PC-3 (cell line): ENCODE measurements at regions not wholly inside any gene's neighbourhood (a gene's known extent, or its start where the extent isn't known, plus 50 kb on each side); places are given as distances from the start of the nearest gene placed in this dataset.

Experiments
- ATAC-seq: fragments of 200-7000 bp; cut with Tn5 transposase; 2 replicates; pipeline ENCODE4 v1.9.1; 2020; ENCODE audit warnings: mild to moderate bottlenecking, moderate library complexity
- BruUV-seq: library from RNA; stranded (reverse); fragments of 400-500 nt; replicated peaks from 2 replicates; lab custom pipeline; 2021; lab: Mats Ljungman, UMichigan
- CTCF ChIA-PET: fragments of 300-600 bp; sonication (Branson Sonifier 250); formaldehyde crosslinking; loops from one replicate; lab custom pipeline; 2022; ENCODE audit warnings: antibody characterized with exemption; lab: Charles Lee
- POLR2A ChIA-PET: fragments of 300-600 bp; sonication (Branson Sonifier 250); formaldehyde crosslinking; loops from one replicate; lab custom pipeline; 2022; ENCODE audit warnings: antibody characterized with exemption; ENCODE audit not compliant: unreplicated experiment; lab: Charles Lee
- DNase-seq: peaks from one replicate; pipeline ENCODE4 v3.0.0-alpha.2; 2015
- H2AFZ ChIP-seq: fragments of 300-600 bp; sonication (generic); 2 replicates; pipeline ENCODE4 v1.6.0; 2016; ENCODE audit warnings: antibody characterized with exemption, low read length
- H3F3A ChIP-seq: fragments of 300-600 bp; sonication (generic); one replicate; pipeline ENCODE4 v1.6.0; 2017; ENCODE audit warnings: antibody characterized with exemption, low read length, control low read depth, mild to moderate bottlenecking; ENCODE audit not compliant: unreplicated experiment
- H3K27ac ChIP-seq: fragments of 300-600 bp; sonication (generic); 2 replicates; pipeline ENCODE4 v1.5.1; 2016; ENCODE audit warnings: mild to moderate bottlenecking, low read length
- H3K27me3 ChIP-seq: fragments of 300-600 bp; sonication (generic); 2 replicates; pipeline ENCODE4 v1.6.1; 2016; ENCODE audit warnings: low read length, mixed read lengths
- H3K36me3 ChIP-seq: fragments of 300-600 bp; sonication (generic); 2 replicates; pipeline ENCODE4 v1.6.1; 2016; ENCODE audit warnings: low read depth, mixed run types, low read length, mixed read lengths
- H3K4me1 ChIP-seq: fragments of 300-600 bp; sonication (generic); 2 replicates; pipeline ENCODE4 v1.5.1; 2016; ENCODE audit warnings: low read length; ENCODE audit not compliant: insufficient read depth
- H3K4me2 ChIP-seq: fragments of 300-600 bp; sonication (generic); 2 replicates; pipeline ENCODE4 v1.6.0; 2016; ENCODE audit warnings: low read length
- H3K4me3 ChIP-seq: fragments of 300-600 bp; sonication (generic); 2 replicates; pipeline ENCODE4 v1.5.1; 2016; ENCODE audit warnings: mild to moderate bottlenecking, low read length, mixed read lengths
- H3K79me2 ChIP-seq: fragments of 300-600 bp; sonication (generic); 2 replicates; pipeline ENCODE4 v1.6.1; 2017; ENCODE audit warnings: low read length, mixed read lengths
- H3K9ac ChIP-seq: fragments of 300-600 bp; sonication (generic); 2 replicates; pipeline ENCODE4 v1.6.0; 2016; ENCODE audit warnings: mild to moderate bottlenecking, low read length
- H3K9me2 ChIP-seq: fragments of 300-600 bp; sonication (generic); replicated peaks from 2 replicates; pipeline ENCODE4 v1.6.1; 2016; ENCODE audit warnings: mixed run types, low read length, mixed read lengths
- H3K9me3 ChIP-seq: fragments of 300-600 bp; sonication (generic); 2 replicates; pipeline ENCODE4 v1.6.1; 2016; ENCODE audit warnings: low read length, mixed read lengths
- H4K20me1 ChIP-seq: fragments of 300-600 bp; sonication (generic); 2 replicates; pipeline ENCODE4 v1.6.1; 2016; ENCODE audit warnings: low read length, mixed read lengths
- EZH2 ChIP-seq: fragments of 300-600 bp; sonication (generic); IDR thresholded peaks from one replicate; pipeline ENCODE4 v1.6.1; 2017; ENCODE audit warnings: antibody characterized with exemption, mild to moderate bottlenecking, low read length; ENCODE audit not compliant: unreplicated experiment
- EZH2phosphoT487 ChIP-seq: fragments of 300-600 bp; sonication (generic); IDR thresholded peaks from 2 replicates; pipeline ENCODE4 v1.6.1; 2018; ENCODE audit warnings: mild to moderate bottlenecking, antibody characterized with exemption, low read length, borderline replicate concordance
- intact Hi-C: fragments of 100-400 bp; cut with micrococcal nuclease; formaldehyde crosslinking; loops from 2 replicates; pipeline ENCODE4 v1.9.0; 2023
- TF ChIP-seq, protein P1 (sequence below): fragments of 300-600 bp; sonication (generic); conservative IDR thresholded peaks from 2 replicates; pipeline ENCODE4 v1.5.1; 2017; ENCODE audit warnings: antibody characterized with exemption, low read depth, mild to moderate bottlenecking, low read length

DNA sequence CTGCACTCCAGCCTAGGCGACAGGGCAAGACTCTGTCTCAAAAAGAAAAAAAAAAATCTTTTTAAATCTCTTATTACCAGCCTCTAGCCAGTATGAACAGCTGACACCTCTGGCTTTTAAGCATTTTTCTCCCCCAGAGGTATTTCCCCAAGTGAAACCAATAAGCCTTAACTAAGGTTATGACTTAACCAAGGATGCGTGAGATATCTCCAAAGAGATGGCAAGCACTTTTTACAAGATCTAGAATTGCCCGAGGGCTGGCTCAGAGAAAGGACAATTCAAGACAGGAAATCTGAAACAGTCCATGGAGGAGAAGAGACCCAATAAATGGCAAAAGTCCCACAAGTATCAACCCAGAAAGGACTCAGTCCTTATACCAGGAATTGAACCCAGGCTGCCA is 362.1 kb downstream of the FOXO1 start:
- BruUV-seq = no TSS peak
- Histone ChIP-seq H3K27ac (no peak overlapping the region), H3K9ac (no peak overlapping the region), H2AFZ (no peak overlapping the region), H3K27me3 (no peaks in the 10 kb centered on the region), H3K4me2 (no peak overlapping the region), H3K79me2 (no peaks in the 10 kb centered on the region), H3K9me3 (no peaks in the 10 kb centered on the region), H3K36me3 (no peaks in the 10 kb centered on the region), H3K4me3 (no peak overlapping the region), H3K4me1 (no peaks in the 10 kb centered on the region), H3K9me2 (no peaks in the 10 kb centered on the region), H4K20me1 (no peaks in the 10 kb centered on the region), H3F3A (no peaks in the 10 kb centered on the region)
- no peak for TF ChIP-seq EZH2phosphoT487
- TF ChIP-seq, protein P1, sequence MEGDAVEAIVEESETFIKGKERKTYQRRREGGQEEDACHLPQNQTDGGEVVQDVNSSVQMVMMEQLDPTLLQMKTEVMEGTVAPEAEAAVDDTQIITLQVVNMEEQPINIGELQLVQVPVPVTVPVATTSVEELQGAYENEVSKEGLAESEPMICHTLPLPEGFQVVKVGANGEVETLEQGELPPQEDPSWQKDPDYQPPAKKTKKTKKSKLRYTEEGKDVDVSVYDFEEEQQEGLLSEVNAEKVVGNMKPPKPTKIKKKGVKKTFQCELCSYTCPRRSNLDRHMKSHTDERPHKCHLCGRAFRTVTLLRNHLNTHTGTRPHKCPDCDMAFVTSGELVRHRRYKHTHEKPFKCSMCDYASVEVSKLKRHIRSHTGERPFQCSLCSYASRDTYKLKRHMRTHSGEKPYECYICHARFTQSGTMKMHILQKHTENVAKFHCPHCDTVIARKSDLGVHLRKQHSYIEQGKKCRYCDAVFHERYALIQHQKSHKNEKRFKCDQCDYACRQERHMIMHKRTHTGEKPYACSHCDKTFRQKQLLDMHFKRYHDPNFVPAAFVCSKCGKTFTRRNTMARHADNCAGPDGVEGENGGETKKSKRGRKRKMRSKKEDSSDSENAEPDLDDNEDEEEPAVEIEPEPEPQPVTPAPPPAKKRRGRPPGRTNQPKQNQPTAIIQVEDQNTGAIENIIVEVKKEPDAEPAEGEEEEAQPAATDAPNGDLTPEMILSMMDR = no peak
- TF ChIP-seq EZH2 = no peak
- intact Hi-C loops = no loop called here
- ChIA-PET POLR2A (no interaction called here), CTCF (no interaction called here)
- DNase-seq (no peak), ATAC-seq (no peak)

DNA sequence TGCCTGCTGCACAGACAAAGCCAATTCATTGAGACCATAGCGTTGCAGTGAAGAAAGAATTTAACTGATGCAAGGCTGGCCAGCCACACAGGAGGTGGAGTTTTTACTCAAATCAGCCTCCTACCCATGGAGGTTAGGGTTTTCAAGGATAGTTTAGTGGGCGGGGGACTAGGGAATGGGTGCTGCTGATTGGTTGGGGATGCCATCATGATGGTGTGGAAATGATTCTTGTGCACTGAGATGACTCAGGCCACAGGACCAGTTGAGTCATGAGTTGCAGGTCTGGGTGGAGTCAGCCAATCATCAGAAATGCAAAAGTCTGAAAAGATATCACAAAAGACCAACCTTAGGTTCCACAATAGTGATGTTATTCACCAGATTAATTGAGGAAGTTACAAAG is 359.6 kb downstream of the FOXO1 start:
- intact Hi-C loops = no loop called here
- CTCF ChIA-PET = no interaction called here

DNA sequence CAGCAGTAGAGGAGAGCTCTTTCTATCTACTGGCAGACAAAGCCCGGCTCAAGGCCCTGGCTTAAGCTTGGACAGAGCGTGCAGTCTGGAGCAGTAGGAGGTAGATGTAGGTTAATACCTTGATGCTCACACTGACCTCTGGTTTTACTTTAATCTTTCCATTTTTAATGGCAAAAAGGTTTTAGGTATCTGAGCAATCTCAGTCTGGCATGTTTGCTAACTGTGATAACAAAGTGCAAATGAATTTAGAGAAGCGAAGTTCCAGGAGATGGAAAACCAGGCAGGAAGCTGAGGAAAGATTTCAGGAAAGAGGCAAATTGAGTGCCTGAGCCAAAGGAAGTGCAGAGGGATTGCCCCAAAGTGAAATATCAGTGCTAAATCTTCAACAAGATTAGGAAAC is 356.6 kb downstream of the FOXO1 start:
- no TSS peak for BruUV-seq
- TF ChIP-seq EZH2 (no peak), EZH2phosphoT487 (no peak)
- TF ChIP-seq, protein P1 = no peak
- H3K4me3 ChIP-seq = no peak overlapping the region
- ATAC-seq (no peak), DNase-seq (no peak)
- ChIA-PET POLR2A (no interaction called here), CTCF (no interaction called here)
- no peaks in the 10 kb centered on the region for H3K9me2 ChIP-seq
- intact Hi-C loops = no loop called here
- H3K9me3 ChIP-seq = no peaks in the 10 kb centered on the region
- H3K27me3 ChIP-seq = no peaks in the 10 kb centered on the region
- H3K79me2 ChIP-seq = no peaks in the 10 kb centered on the region
- no peaks in the 10 kb centered on the region for H4K20me1 ChIP-seq
- H3F3A ChIP-seq = no peaks in the 10 kb centered on the region
- no peak overlapping the region for H3K27ac ChIP-seq
- H3K36me3 ChIP-seq = no peaks in the 10 kb centered on the region
- H3K4me1 ChIP-seq = no peaks in the 10 kb centered on the region
- H3K9ac ChIP-seq = no peak overlapping the region
- no peak overlapping the region for H3K4me2 ChIP-seq
- H2AFZ ChIP-seq = no peak overlapping the region

More for the DNA sequence above, 359.6 kb downstream of the FOXO1 start:
- Histone ChIP-seq H4K20me1 (no peaks in the 10 kb centered on the region), H3K79me2 (no peaks in the 10 kb centered on the region), H3K4me1 (no peaks in the 10 kb centered on the region), H3K36me3 (no peaks in the 10 kb centered on the region), H3K9me3 (no peaks in the 10 kb centered on the region), H3K4me2 (no peak overlapping the region), H3K27me3 (no peaks in the 10 kb centered on the region), H3F3A (no peaks in the 10 kb centered on the region), H3K27ac (no peak overlapping the region), H3K4me3 (no peak overlapping the region), H3K9me2 (no peaks in the 10 kb centered on the region), H2AFZ (no peak overlapping the region), H3K9ac (no peak overlapping the region)
- no peak for DNase-seq
- BruUV-seq = no TSS peak
- no peak for ATAC-seq
- no peak for TF ChIP-seq EZH2
- no peak for TF ChIP-seq EZH2phosphoT487
- TF ChIP-seq, protein P1 = no peak
- POLR2A ChIA-PET = no interaction called here
